Activated CD4-positive, alpha-beta T cell treated with anti-CD3 and anti-CD28 coated beads, Interleukin-2, amount 50 U/mL, for 4 hours (primary cell): ENCODE measurements at regions not wholly inside any gene's neighbourhood (a gene's known extent, or its start where the extent isn't known, plus 50 kb on each side); places are given as distances from the start of the nearest gene placed in this dataset.
"Not testable (repeated sequence)": the region's sequence is repeated elsewhere in the genome, so short reads cannot be mapped to it uniquely, and the experiment has no call there.

ENCODE experiments used
- DNase-seq, 2 experiments: peaks; one replicate each; pipeline ENCODE4 v3.0.0-alpha.2; 2020

DNA sequence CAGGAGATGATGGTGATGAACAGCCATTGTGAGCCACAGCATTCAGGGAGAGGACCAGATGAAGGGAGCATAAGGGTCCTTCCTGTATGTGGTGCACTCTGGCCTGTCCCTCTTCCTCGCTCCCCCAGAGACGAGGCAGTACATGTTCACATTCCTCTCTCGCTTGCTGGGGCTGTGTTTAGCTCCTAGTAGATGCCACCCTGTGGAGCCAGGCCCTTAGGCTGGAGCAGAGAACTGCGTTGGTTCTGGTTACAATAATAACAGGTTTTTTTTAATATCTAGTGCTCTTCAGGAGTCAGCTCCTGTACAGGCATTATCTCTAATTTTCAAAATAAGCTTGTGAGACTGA, 171.1 kb upstream of the MYT1L start:
- no peak for DNase-seq

DNA sequence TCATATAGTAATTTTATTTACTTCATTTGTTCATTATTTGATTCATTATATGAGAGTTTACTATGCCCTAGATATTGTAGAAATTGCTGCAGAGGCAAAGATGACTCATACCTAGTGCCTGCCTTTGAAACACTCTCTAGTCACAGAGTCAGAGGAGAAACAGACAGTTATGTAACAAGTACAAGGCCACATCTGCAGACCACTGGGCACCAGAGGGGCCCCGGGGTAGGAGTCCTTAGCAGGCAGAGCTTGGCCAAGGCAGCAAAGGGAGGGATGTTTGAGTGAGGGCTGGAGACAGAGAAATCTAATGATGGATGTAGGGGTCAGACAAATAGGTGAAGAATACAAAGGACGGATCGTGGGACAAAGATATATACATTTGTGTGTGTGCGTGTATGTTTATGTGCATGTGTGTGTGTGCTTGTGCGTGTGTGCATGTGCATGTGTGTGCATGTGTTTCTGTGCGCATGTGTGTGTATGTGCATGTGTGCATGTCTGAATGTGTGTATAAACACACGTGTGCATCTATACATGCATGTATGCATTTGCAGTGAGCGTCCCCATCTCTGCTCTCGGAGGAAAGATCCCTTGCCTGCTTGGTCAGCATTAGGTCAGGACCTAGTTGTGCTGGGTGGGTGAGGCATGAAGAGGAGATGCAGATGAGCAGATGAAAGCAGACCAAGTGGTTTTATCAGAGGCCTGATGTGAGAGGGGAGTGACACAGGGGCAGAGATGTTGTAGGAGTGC, 170.6 kb upstream of the MYT1L start:
- no peak for DNase-seq

DNA sequence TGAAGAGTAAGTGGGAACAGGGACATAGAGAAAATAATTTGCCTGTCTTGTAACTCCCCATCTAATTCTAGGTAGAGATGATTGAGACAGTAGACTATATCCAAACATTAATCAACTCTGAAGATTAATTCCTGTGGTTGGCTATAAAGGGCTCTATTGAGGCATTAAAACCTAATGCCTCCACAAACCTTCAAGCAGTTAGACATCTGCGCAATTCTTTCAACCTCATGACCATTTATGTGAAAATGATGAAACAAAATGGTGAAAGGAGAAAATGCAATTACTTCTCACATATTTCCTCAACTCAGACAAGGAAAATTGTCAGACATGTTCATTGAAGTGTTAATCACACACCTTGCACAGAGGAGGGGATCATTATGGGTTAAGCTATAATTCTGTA, 164.5 kb upstream of the MYT1L start:
- DNase-seq = no peak

DNA sequence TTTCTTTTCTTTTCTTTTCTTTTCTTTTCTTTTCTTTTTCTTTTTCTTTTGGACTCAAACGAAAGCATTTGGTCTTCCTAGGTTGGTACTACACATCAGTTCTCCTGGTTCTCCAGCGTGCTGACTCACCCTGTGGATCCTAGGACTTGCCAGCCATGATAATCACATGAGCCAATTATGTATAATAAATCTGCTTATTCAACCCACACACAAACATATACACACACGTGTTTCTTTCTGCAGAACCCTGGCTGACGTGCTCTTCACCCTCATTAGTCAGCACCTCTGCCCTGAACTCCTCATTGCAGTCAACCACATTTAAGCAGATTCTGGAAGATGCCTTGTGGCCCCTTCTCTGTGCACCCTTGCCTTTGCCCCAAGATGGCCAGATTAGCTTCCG, 162.4 kb upstream of the MYT1L start:
- DNase-seq = no peak

DNA sequence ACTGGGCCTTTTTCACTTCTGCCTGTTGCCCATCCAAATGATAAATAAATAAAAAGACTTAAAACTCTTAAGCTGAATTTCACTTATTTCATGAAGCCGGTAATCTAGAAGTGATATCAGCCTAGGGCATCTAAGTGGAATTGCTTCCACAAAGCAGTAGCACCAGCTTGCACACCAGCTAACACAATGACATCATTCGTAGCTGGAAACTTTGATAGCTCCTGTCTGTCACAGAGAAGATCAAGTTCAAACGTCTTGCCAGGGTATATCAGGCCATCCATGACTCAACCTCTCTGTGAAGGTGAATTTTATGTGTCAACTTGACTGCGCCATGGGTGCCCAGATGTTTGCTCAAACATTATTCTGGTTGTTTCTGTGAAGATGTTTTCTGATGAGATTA, 161.7 kb upstream of the MYT1L start:
- DNase-seq = no peak

DNA sequence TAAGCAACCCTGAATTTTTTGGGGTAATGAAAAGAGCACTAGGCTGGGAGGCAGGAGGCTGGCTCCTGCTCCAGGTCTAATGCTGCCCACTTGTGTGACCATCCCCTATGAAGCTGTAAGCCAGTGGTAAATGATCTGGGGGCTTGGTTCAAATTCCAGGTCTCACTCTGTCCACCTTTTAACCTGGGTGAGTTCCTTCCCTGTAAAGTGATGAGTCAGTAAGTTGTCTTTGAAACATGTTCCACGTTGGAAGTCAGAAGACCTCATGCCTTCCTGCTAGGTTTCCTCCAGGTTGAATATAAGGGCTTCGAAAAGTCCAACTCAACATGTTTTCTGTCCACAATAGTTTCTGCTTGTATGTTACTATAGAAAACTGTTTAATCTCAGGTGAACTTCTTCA, 160.9 kb upstream of the MYT1L start:
- DNase-seq = no peak

DNA sequence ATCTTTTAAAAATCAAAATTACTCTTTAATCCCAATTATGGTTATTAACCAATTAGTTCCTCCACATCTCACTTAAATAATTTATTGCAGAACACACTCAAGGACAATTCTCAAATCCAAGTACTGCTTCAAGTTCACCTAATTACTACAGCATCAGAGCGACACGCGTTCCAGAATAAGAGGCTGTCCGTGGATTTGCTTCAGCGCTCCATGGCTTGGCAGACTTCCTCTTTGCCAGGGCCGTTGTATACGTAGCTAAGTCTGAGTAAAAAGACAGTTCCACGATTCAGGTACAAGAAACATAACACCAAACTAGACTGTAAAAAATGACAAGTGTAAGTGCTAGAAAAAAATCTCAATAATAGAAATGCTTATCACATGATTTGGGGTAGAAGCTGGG, 153.2 kb upstream of the MYT1L start:
- no peak for DNase-seq

DNA sequence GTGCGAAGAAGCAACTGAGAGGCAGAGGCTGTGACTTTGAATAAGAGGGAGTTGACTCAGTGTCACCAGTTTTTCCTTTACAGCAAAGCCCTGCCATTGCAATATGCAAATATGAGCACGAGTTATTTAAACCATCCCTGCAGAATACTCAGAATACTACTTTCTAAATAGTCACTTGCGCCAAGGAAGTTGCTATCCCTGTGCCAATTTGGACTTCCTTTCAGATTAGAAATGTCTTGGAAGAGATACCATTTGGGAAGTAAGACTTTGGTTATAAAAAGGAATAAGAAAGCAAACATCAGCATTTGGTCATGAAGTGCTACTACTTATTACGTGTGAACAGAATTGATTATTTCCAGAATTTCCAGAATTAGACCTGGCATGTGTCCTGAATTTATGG, 151.8 kb upstream of the MYT1L start:
- no peak for DNase-seq

DNA sequence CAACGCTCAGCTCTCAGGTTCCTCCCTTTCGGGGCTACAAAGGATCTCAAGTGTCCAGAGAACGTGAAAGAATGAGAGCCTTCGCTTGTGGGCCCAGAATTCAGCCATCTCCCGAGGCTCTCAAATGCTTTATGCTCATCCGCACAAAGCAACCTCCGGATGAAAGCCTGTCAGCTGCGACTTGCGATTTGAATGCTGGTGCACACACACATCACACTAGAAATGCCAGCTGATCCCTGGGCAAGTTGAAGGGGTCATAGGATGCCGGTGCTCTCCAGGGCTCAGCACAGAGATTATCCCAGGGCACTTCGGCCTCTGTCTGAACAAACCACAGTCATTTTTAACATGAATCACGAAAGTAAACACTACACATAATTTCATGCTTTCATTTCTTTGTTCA, 141.8 kb upstream of the MYT1L start:
- DNase-seq = no peak

DNA sequence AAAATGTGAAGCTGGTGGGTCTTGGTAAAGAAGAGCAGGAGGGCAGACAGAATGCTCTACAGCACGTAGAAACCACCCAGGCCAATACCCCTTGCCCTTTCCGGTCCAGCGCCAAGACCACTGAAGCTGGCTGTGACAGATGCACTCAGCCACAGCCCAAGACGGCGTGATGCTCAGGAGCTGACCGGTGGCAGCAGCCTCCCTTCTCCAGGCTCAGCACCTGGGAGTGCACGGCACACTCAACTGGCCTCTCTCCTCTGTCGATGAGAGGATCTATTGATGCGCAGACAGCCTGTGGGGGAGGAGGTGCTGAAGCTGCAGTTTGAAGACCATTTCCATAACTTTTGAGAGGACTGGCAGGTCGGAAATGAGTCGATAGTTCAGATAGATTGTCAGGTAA, 141.0 kb upstream of the MYT1L start:
- no peak for DNase-seq

DNA sequence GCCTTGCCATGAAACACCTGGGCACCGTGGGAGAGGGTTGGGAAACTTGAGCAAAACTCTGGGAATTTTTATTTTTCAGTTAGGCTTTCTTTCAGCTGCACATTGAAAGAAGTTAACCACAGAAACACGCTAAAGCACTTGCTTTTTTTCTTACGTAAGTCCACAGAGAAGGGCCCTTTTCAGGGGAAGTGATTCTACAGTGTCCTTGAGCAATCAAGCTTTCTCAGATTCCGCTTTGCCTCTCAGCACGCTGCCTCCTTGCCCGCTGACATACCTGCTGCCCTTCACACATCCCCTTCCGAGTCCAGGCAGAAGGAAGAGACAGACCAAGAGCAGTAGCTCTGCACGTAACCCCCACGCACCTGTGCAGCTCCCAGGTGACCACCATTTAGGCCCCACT, 135.5 kb upstream of the MYT1L start:
- DNase-seq = no peak

DNA sequence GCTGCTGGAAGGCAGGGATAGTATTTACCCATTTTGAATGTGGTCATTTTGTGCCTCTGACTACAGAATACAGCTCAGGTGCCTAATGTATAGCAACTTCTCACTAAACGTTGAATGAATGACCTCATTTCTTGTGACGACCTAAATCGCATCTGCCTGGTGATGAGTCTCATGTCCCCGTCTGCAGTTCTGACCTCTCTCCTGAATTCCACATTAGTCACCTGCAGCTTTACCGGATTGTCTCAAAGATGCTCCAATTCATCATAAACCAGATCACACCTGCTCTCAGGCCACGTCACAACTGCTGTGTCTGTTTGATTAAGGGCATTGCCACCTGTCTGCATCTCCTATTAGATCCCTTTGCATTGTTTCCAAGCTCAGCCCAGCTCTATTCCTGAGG, 133.6 kb upstream of the MYT1L start:
- no peak for DNase-seq

DNA sequence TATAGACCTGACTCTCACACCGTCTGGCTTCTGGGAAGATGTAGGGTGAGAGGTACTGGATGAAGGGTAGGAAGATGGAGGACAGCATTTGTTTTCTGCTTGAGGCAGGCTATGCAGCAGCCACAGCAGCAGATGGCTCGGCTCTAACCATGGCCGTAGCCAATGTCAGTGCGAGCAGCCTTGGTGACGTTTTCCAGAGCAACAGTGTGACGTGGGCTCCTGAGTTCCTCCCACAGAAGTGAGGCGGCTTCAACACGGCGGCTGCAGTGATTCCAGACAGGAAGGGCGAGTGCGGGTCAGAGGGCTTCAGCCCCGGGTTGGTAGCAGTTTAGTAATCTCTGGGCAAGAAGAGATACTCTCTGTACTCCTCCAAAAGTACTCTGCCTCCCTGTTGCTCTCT, 133.0 kb upstream of the MYT1L start:
- DNase-seq = no peak

DNA sequence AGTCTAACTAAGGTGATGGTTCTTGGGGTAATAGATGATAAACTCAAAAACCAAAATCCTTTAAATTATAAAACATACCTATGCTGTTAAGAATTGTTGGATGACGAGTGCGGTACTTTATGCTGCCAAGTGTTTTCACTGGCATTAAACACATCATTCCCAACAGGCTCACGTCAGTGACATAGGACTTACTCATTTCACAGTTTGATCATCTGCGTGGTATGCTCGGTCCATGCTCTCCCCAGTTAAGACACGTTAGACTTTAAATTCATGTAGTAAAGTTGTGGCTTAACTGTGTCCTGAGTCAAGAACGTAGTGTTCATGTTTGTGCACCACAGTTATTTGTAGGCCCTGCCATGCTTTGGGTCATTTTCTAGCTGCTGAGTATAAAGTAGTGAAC, 125.6 kb upstream of the MYT1L start:
- DNase-seq = no peak

DNA sequence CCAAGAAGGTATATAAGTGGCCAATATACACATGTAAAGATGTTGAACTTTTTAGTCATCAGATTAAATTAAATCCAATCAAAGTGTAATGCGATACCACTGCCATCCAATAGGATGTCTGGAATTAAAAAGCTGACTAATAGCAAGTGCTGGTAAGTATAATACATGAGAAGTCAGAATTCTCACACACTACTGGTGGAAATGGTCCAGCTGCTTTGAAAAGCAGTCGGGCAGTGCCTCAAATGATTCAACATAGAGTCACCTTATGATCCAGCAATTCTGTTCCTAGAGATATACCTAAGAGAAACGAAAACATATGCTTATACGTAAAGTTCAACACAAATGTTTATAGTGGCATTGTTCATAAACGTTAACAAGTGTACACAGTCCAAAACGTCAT, 124.1 kb upstream of the MYT1L start:
- no peak for DNase-seq

DNA sequence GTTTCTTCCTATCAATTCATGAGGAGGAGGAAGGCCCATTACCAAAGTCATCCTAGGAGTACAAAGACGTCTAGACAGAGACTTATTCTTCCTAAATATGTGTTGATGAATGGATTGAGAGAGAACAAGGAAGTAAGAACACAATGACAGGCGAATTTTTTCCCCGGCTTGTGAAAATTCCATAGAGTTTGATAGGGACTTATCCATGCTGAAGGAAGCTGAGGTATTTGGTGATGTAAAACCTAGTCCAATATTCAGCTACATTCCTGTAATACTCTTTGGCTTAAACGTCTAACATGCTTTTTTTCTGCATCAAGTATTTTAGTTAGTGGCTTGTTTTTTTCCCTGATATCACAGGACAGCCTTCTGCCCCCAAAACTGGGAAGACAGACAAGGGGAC, 121.9 kb upstream of the MYT1L start:
- DNase-seq = no peak

DNA sequence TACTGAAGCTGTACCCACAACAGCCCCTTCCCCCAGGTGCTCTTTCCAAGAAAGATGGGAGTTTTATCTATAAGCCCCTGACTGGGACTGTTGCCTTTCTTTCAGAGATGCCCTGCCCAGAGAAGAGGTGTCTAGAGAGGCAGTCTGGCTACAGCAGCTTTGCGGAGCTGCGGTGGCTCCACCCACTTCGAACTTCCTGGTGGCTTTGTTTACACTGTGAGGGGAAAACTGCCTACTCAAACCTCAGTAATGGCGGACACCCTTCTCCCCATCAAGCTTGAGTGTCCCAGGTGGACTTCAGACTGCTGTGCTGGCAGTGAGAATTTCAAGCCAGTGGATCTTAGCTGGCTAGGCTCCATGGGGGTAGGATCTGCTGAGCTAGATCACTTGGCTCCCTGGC, 120.2 kb upstream of the MYT1L start:
- not testable (repeated sequence) for DNase-seq

DNA sequence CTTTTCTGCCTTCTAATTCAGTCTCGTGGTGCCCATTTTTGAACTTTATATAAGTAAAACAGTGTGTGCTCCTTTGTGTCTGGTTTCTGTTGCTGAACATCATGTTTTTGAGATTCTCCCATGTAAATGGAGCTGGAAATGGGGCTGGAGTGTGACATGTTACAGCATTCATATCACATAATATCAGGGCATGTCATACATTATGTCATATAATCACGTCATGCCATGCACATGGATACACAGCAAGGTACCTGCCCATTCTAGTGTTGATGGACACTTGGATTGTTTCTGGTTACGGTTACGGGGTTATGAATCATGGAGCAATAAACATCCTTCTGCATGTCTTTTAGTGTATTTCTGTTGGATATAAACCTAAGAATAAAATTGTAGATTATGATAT, 117.1 kb upstream of the MYT1L start:
- no peak for DNase-seq

DNA sequence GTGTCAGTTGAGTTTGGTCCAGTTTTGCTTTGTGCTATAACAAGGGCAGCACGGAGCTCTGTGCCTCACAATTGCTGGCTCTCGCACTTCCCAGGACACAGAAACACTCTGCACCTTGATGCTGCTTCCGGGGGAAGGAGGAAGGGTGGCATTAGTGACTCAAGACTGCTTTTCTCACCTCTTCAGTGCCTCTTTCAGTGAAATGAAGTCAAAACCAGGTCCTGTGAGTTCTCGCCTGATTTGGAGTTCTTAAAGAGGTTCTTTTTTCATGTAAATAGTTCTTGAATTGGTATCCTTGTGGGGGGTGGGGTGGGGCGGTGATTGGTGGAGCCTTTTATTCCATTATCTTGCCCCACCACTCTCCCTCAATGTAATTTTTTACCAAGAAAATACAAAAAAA, 91.5 kb upstream of the MYT1L start:
- DNase-seq = no peak

DNA sequence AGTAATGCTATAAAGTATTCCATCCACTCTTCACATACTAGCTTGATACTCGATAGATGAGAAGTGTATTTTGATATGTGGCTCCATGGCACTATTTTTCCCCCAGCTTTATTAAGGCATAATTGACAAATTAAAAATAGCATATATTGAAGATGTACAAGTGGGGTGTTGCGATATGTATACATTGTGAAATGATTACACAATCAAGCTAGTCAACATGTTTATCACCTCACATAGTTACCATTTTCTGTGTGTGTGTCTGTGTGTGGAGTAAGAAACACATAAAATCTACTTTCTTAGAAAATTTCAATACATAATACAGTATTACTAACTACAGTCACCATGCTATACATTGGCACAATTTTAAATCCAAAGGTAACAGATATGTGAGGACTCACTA, 82.5 kb upstream of the MYT1L start:
- DNase-seq = no peak

DNA sequence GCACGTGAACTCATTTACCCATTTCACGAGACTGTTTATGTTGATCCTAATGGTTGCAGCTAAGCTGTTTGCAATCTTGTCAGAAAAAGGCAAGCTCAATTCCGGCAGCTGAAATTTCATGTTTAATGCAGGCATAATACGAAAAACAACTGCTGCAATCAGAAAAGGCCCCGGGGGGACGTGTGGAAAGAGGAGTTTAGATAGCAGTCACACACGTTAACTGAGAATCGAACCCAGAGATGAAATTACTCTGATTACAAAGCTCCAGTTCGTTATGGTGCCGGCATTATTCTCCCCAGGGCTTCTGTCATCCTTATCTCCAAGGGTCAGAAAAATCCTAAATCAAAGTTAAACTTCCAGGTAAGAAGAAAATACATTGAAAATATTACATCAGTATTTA, 79.9 kb upstream of the MYT1L start:
- DNase-seq = no peak

DNA sequence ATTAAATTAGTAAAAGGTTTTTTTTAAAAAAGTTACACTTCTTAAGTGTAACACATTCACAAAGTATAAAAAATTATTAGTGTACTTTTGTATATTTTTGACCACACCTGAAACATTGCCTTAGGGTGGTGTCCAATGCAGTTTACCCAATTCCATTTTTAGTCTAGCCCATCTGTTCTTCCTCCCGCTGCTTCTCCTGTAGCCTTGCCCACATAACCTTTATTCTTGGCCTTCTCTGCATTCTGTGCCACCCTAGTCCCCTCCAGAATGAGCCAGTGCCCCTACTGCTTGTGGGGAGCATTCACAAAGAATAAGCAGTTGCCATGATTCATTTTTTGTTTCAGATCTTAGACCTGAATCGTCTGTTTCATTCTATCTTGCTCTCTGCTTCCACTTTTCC, 78.4 kb upstream of the MYT1L start:
- DNase-seq = no peak

DNA sequence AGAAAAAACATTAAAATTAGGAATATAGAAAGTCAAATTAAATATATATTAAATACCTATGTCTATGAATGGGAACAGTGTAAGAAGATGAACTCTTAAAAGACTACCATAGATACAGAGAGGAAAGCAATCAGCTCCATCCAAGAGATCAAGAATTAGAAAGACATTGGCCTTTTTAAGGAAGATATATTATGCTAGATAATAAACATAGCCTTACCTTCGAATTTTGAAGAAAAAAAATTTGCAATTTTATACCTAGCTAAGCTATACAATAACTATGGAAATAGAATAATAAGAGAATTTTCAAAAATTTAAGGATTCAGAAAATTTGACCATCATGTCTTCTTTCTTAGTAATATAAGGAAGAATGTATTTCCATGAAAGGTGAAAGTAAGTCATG, 74.7 kb upstream of the MYT1L start:
- no peak for DNase-seq

DNA sequence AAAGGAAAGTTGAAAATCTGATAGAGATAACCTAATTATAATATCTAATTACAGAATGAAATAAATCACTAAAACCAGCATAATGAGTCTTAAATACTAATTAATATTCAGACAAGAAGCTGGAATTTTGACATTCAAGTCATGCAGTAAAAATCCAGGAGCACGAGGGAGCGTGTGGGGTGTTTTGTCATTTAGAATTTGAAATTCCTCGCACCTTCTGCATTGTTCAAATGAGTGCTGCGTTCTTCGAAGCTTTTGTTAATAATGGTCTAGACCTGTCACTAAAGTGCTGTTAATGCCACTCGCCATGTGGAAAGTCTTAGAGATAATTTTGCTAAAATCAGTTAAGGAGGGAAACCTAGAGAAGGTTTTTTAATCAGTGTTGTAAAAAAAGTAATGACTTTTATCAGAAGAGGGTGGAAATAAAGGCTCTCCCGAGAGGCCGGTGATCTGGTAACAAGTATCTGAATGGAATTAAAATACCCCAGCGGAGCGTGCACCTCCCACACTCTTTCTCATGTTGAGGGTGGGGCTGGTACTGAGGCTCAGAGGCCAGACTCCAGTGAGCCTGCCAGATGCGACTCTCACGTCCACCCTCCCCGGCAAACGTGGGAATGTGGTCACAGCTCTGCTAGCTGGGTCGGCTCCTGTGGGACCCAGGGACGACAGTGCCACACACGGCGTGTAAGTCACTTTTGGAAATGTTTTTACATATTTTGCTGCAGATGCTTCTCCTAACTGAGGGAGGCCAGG, 69.4 kb upstream of the MYT1L start:
- no peak for DNase-seq

DNA sequence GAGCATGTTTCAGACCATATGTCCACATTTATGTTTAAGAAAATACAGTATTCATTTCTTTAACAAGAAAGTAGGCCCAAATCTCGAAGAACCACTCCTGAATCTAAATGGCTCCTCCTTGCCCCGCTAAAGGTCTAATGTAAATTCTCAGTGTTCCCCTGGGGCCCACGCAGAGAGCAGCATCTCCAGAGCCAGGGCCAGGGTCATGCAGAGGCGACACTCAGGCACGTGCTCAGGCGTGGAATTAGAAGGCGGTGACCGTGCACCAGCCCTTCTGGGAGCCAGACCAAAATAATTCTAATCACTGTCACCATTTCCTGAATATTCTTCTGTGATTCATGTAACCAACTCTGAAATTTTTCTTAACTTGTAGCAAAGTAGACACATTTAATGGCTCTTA, 68.3 kb upstream of the MYT1L start:
- DNase-seq = no peak
